Endothelial cell of umbilical vein (primary cell): ENCODE measurements at regions not wholly inside any gene's neighbourhood (a gene's known extent, or its start where the extent isn't known, plus 50 kb on each side); places are given as distances from the start of the nearest gene placed in this dataset.

Experiments used
- EZH2 ChIP-seq: IDR thresholded peaks from 2 replicates; pipeline ENCODE4 v1.6.1; 2012; ENCODE audit warnings: borderline replicate concordance, low read depth, mild to moderate bottlenecking, moderate library complexity, low read length, inconsistent platforms; ENCODE audit not compliant: severe bottlenecking
- GATA2 ChIP-seq: IDR thresholded peaks from 2 replicates; pipeline ENCODE4 v1.7.0; 2011; ENCODE audit warnings: low read depth, mild to moderate bottlenecking, moderate library complexity, mixed read lengths, low read length; ENCODE audit not compliant: insufficient read length, insufficient read depth
- JUN ChIP-seq: IDR thresholded peaks from 2 replicates; pipeline ENCODE4 v1.6.1; 2011; ENCODE audit warnings: borderline replicate concordance, low read depth; ENCODE audit not compliant: insufficient read length, insufficient read depth
- MYC ChIP-seq: IDR thresholded peaks from one replicate; pipeline ENCODE4 v1.6.1; 2011; ENCODE audit warnings: mild to moderate bottlenecking, low read depth, low read length
- POLR2A ChIP-seq: IDR thresholded peaks from 2 replicates; pipeline ENCODE4 v1.6.1; 2012; ENCODE audit warnings: low read depth, mild to moderate bottlenecking, control low read depth, low read length
- POLR2AphosphoS5 ChIP-seq: IDR thresholded peaks from 2 replicates; pipeline ENCODE4 v1.6.1; 2012; ENCODE audit warnings: low read depth, mild to moderate bottlenecking, control low read depth, low read length, moderate library complexity; ENCODE audit not compliant: insufficient read depth
- TF ChIP-seq, protein P1 (sequence below), 2 donors: IDR thresholded peaks; 1 replicate in 1 of 2; 2 replicates in 1 of 2; pipeline ENCODE4 v1.5.1; 2011; ENCODE audit warnings: low read length in 2 of 2, mild to moderate bottlenecking in 2 of 2, moderate library complexity in 2 of 2, control low read depth in 1 of 2, inconsistent platforms in 1 of 2, low read depth in 1 of 2; ENCODE audit not compliant: insufficient read depth in 1 of 2; ENCODE audit errors: extremely low read depth in 1 of 2
- TF ChIP-seq, protein P2 (sequence below): IDR thresholded peaks from 2 replicates; pipeline ENCODE4 v1.6.1; 2011; ENCODE audit not compliant: insufficient read depth, insufficient read length

DNA sequence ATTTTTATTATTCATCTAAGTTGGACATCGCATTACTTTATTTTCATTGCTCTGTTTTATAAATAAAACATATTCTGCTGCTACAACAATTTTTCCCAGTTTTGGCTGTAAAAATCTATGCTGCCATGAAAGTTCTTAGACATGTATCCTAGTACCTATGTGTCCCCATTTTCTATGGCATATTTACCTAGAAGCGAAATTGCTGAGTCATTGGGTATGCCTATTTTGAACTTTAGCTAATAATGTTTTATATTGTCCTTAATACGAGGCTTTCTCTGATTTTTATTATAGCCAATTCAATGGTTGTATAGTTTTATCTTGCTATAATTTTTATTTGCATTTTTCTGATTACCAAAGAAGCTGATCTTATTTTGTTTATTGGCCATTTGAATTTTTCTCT, 110.5 kb upstream of the DPP10 start:
- TF ChIP-seq POLR2A = no peak
- TF ChIP-seq, protein P1, sequence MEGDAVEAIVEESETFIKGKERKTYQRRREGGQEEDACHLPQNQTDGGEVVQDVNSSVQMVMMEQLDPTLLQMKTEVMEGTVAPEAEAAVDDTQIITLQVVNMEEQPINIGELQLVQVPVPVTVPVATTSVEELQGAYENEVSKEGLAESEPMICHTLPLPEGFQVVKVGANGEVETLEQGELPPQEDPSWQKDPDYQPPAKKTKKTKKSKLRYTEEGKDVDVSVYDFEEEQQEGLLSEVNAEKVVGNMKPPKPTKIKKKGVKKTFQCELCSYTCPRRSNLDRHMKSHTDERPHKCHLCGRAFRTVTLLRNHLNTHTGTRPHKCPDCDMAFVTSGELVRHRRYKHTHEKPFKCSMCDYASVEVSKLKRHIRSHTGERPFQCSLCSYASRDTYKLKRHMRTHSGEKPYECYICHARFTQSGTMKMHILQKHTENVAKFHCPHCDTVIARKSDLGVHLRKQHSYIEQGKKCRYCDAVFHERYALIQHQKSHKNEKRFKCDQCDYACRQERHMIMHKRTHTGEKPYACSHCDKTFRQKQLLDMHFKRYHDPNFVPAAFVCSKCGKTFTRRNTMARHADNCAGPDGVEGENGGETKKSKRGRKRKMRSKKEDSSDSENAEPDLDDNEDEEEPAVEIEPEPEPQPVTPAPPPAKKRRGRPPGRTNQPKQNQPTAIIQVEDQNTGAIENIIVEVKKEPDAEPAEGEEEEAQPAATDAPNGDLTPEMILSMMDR (IDR thresholded peaks at IDR 0.05; ENCODE audit: extremely low read depth in 1 of 2, insufficient read depth in 1 of 2, low read depth in 1 of 2, low read length in 2 of 2) = no peak
- TF ChIP-seq, protein P2, sequence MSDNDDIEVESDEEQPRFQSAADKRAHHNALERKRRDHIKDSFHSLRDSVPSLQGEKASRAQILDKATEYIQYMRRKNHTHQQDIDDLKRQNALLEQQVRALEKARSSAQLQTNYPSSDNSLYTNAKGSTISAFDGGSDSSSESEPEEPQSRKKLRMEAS = no peak
- TF ChIP-seq POLR2AphosphoS5 = no peak
- TF ChIP-seq GATA2 = no peak
- TF ChIP-seq JUN = no peak
- no peak for TF ChIP-seq EZH2
- no peak for TF ChIP-seq MYC
